ENCODE measurements at regions not wholly inside any gene's neighbourhood (a gene's known extent, or its start where the extent isn't known, plus 50 kb on each side); places are given as distances from the start of the nearest gene placed in this dataset.

DNA sequence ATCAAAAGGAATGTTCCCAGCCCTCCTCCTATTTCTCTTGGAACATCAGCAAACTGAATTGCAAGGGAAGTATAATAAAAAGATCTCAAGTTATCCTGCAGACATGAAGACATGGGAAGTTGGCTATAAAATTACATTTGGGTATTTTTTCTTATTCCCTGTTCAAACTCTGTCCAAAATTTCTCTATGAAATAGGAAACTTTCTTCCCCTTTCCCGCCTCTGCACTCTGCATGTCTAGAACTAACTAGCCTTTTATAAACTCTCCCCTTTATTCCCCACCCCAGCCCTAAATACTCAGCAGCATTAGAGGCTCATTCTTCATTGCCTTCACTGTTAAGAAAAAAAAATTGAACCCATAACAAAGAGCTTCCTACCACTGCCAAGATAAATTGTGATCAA lies 126.7 kb upstream of the EDNRA start:
- no peaks in the 10 kb centered on the region for H3K27me3 ChIP-seq (replicated peaks; ENCODE audit: insufficient read depth)
- intact Hi-C loops (cut with DNase I) = no loop called here
- H3K27ac ChIP-seq = no peak overlapping the region
- WGBS = 52% methylated on average over 1 of the region's 1 CpG
- H3K4me3 ChIP-seq = no peak overlapping the region
- TF ChIP-seq CTCF (IDR thresholded peaks at IDR 0.05) = no peak
- TF ChIP-seq POLR2AphosphoS5 (IDR thresholded peaks at IDR 0.05) = no peak
- no peak for TF ChIP-seq POLR2A (IDR thresholded peaks at IDR 0.05)
- H3K36me3 ChIP-seq = no peaks in the 10 kb centered on the region
- H3K9me3 ChIP-seq = no peaks in the 10 kb centered on the region
- no peak for DNase-seq (ENCODE audit: low spot score)
- H3K4me1 ChIP-seq (replicated peaks) = no peaks in the 10 kb centered on the region

- intact Hi-C loops (cut with DNase I) = no loop called here
- DNase-seq (ENCODE audit: low spot score) = no peak
- no peaks in the 10 kb centered on the region for H3K27me3 ChIP-seq (replicated peaks; ENCODE audit: insufficient read depth)
- no peaks in the 10 kb centered on the region for H3K36me3 ChIP-seq
- no peak overlapping the region for H3K27ac ChIP-seq
- 61% methylated on average over 3 of the region's 3 CpGs for WGBS
- no peaks in the 10 kb centered on the region for H3K4me1 ChIP-seq (replicated peaks)
- TF ChIP-seq CTCF (IDR thresholded peaks at IDR 0.05) (no peak), POLR2AphosphoS5 (IDR thresholded peaks at IDR 0.05) (no peak), POLR2A (IDR thresholded peaks at IDR 0.05) (no peak)
- H3K9me3 ChIP-seq = no peaks in the 10 kb centered on the region
- no peak overlapping the region for H3K4me3 ChIP-seq
These were observed 125.8 kb upstream of the EDNRA start for GRCh38 chr4:147355032-147355656.

- no peak overlapping the region for H3K27ac ChIP-seq
- H3K9me3 ChIP-seq = no peaks in the 10 kb centered on the region
- intact Hi-C loops (cut with DNase I) = no loop called here
- no peaks in the 10 kb centered on the region for H3K27me3 ChIP-seq (replicated peaks; ENCODE audit: insufficient read depth)
- no peak for DNase-seq (ENCODE audit: low spot score)
- H3K36me3 ChIP-seq = no peaks in the 10 kb centered on the region
- H3K4me3 ChIP-seq = no peak overlapping the region
- no peak for TF ChIP-seq POLR2A (IDR thresholded peaks at IDR 0.05)
- no peaks in the 10 kb centered on the region for H3K4me1 ChIP-seq (replicated peaks)
- 90% methylated on average over 1 of the region's 1 CpG for WGBS
These were observed 125.0 kb upstream of the EDNRA start for GRCh38 chr4:147355847-147356246.

GRCh38 chr4:147360301-147360700 lies 120.6 kb upstream of the EDNRA start:
- whole genome bisulfite sequencing = 56% methylated on average over 3 of the region's 3 CpGs
- H3K9me3 ChIP-seq = no peaks in the 10 kb centered on the region
- no peak overlapping the region for H3K4me3 ChIP-seq
- no peak for DNase-seq (ENCODE audit: low spot score)
- no peak overlapping the region for H3K27ac ChIP-seq
- H3K36me3 ChIP-seq = no peaks in the 10 kb centered on the region
- no peaks in the 10 kb centered on the region for H3K27me3 ChIP-seq (replicated peaks; ENCODE audit: insufficient read depth)
- intact Hi-C loops (cut with DNase I) = no loop called here
- no peak for TF ChIP-seq POLR2AphosphoS5 (IDR thresholded peaks at IDR 0.05)
- H3K4me1 ChIP-seq (replicated peaks) = no peaks in the 10 kb centered on the region

DNA sequence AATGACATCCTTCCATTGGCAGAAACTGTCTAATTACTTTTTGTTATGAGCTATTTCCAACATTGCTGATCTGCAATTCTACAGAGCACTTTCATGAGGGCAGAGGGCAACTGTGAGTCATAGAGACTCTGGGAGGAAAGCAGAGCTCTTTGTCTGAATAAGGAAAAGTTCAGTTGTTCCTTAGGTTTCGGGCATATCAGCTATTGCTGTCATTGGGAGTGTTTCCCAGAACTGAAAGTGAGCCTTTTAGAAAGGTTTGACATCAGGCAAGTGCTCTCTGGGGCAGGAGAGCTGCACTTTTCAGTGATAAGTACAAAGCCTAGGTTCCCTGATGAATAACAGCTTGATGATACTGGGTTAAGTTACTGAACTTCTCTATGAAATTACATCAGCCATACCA lies 119.2 kb upstream of the EDNRA start:
- no peak for DNase-seq (ENCODE audit: low spot score)

DNA sequence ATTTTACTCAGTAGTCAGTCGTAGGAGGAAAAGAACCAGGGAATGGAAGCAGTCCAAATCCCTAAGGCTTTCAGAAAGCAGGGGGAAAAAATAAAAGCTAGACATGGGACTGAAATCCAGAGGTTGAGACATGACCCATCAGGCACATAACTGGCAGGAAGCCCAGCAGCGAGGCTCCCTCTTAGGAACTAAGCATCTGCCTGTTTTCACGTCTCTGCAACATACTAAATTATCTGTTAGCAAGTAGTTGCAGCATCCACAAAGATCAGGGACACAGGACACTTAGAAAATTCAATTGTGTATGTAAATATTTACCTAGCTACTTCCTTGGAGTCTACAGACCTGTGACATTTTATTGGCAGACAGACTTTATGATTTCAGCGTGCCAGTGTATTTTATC lies 118.0 kb upstream of the EDNRA start:
- intact Hi-C loops (cut with DNase I) = no loop called here
- DNase-seq (ENCODE audit: low spot score) = no peak
- H3K27me3 ChIP-seq (replicated peaks; ENCODE audit: insufficient read depth) = no peaks in the 10 kb centered on the region
- H3K9me3 ChIP-seq = no peaks in the 10 kb centered on the region
- H3K4me3 ChIP-seq = no peak overlapping the region
- no peaks in the 10 kb centered on the region for H3K4me1 ChIP-seq (replicated peaks)
- H3K27ac ChIP-seq = peak overlapping the region in 1 of 2 donors; percentile 26
- H3K36me3 ChIP-seq = no peaks in the 10 kb centered on the region
- no peak for TF ChIP-seq POLR2A (IDR thresholded peaks at IDR 0.05)
- WGBS = 7% methylated on average over 4 of the region's 4 CpGs

More for the DNA sequence above, 119.2 kb upstream of the EDNRA start:
- Histone ChIP-seq H3K4me3 (no peak overlapping the region), H3K9me3 (no peaks in the 10 kb centered on the region), H3K27ac (peak overlapping the region; percentile 26 to 63), H3K27me3 (replicated peaks; ENCODE audit: insufficient read depth) (no peaks in the 10 kb centered on the region), H3K4me1 (replicated peaks) (no peaks in the 10 kb centered on the region), H3K36me3 (no peaks in the 10 kb centered on the region)
- intact Hi-C loops (cut with DNase I) = no loop called here
- no peak for TF ChIP-seq POLR2A (IDR thresholded peaks at IDR 0.05)
- TF ChIP-seq POLR2AphosphoS5 (IDR thresholded peaks at IDR 0.05) = peak; percentile 37
- WGBS = 68% methylated on average over 1 of the region's 1 CpG

DNA sequence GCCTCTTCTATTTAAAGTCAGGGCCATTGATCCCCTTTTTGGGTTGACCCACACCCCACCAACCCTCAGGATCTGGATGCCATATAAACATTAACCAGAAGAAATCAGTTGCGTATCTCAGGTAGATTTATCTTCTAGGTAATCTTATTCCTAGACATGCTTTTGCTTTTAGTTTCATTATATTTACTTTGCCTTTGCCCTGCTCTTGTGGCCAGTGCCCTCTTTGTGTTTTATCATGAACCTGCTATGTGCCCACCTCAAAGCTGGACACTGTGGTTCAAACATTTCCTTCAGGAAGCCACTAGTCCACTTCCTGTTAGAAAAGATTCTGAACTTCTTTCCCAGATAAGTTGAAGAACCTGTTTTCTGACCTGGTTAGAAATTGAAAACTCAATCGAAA lies 117.4 kb upstream of the EDNRA start:
- no peak overlapping the region for H3K4me3 ChIP-seq
- no peak for DNase-seq (ENCODE audit: low spot score)
- no peaks in the 10 kb centered on the region for H3K4me1 ChIP-seq (replicated peaks)
- no peaks in the 10 kb centered on the region for H3K27me3 ChIP-seq (replicated peaks; ENCODE audit: insufficient read depth)
- H3K36me3 ChIP-seq = no peaks in the 10 kb centered on the region
- WGBS = 51% methylated on average over 2 of the region's 2 CpGs
- TF ChIP-seq CTCF (IDR thresholded peaks at IDR 0.05) (no peak), POLR2A (IDR thresholded peaks at IDR 0.05) (no peak), POLR2AphosphoS5 (IDR thresholded peaks at IDR 0.05) (no peak)
- no peaks in the 10 kb centered on the region for H3K9me3 ChIP-seq
- H3K27ac ChIP-seq = no peak overlapping the region
- intact Hi-C loops (cut with DNase I) = no loop called here

All from prostate gland (tissue), 2 donors.